Nephron (organoid): ENCODE measurements at regions not wholly inside any gene's neighbourhood (a gene's known extent, or its start where the extent isn't known, plus 50 kb on each side); places are given as distances from the start of the nearest gene placed in this dataset.
A peak's percentile ranks its signal among the peaks of the same experiment; 100 is the strongest.

Experiments used
- H3K27ac Mint-ChIP-seq, 3 experiments: 2 replicates each; pipeline ENCODE4 v1.8.0; 2020; ENCODE audit warnings: mixed read lengths in 3 of 3, mild to moderate bottlenecking in 2 of 3, moderate library complexity in 1 of 3
- H3K27me3 Mint-ChIP-seq: 2 replicates; pipeline ENCODE4 v1.8.0; 2021; ENCODE audit warnings: low read depth, mild to moderate bottlenecking, moderate library complexity, mixed read lengths
- H3K36me3 Mint-ChIP-seq: 2 replicates; pipeline ENCODE4 v1.8.0; 2020; ENCODE audit warnings: low read depth, mixed read lengths
- H3K4me1 Mint-ChIP-seq: 2 replicates; pipeline ENCODE4 v1.8.0; 2020; ENCODE audit warnings: mixed read lengths
- H3K4me3 Mint-ChIP-seq, 3 experiments: 2 replicates each; pipeline ENCODE4 v1.8.0; 2020; ENCODE audit warnings: mild to moderate bottlenecking in 3 of 3, mixed read lengths in 3 of 3, moderate library complexity in 2 of 3
- H3K9me3 Mint-ChIP-seq: 2 replicates; pipeline ENCODE4 v1.8.0; 2020; ENCODE audit warnings: mixed read lengths
- TF ChIP-seq, protein P1 (sequence below), 3 experiments: fragments of 200-600 bp; sonication (generic); IDR thresholded peaks; one replicate each; pipeline ENCODE4 v1.5.0; 2021; ENCODE audit warnings: antibody characterized with exemption in 3 of 3; ENCODE audit not compliant: unreplicated experiment in 3 of 3

- Mint-ChIP-seq H3K27ac (no peak overlapping the region), H3K4me3 (no peak overlapping the region), H3K36me3 (peaks cover 6% of the 10 kb centered on the region), H3K4me1 (peaks cover 10% of the 10 kb centered on the region), H3K27me3 (no peaks in the 10 kb centered on the region), H3K9me3 (peaks cover 29% of the 10 kb centered on the region)
- TF ChIP-seq, protein P1, sequence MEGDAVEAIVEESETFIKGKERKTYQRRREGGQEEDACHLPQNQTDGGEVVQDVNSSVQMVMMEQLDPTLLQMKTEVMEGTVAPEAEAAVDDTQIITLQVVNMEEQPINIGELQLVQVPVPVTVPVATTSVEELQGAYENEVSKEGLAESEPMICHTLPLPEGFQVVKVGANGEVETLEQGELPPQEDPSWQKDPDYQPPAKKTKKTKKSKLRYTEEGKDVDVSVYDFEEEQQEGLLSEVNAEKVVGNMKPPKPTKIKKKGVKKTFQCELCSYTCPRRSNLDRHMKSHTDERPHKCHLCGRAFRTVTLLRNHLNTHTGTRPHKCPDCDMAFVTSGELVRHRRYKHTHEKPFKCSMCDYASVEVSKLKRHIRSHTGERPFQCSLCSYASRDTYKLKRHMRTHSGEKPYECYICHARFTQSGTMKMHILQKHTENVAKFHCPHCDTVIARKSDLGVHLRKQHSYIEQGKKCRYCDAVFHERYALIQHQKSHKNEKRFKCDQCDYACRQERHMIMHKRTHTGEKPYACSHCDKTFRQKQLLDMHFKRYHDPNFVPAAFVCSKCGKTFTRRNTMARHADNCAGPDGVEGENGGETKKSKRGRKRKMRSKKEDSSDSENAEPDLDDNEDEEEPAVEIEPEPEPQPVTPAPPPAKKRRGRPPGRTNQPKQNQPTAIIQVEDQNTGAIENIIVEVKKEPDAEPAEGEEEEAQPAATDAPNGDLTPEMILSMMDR (IDR thresholded peaks at IDR 0.05; ENCODE audit: unreplicated experiment in 3 of 3): no peak
Observed at GRCh38 chr11:37527545-37527944, 929.5 kb upstream of the RAG2 start.

- TF ChIP-seq, protein P1 (IDR thresholded peaks at IDR 0.05; ENCODE audit: unreplicated experiment in 3 of 3): no peak
- peaks cover 29% of the 10 kb centered on the region for H3K9me3 Mint-ChIP-seq
- H3K27ac Mint-ChIP-seq: no peak overlapping the region
Observed at GRCh38 chr11:37525336-37525735, 927.3 kb upstream of the RAG2 start.

DNA sequence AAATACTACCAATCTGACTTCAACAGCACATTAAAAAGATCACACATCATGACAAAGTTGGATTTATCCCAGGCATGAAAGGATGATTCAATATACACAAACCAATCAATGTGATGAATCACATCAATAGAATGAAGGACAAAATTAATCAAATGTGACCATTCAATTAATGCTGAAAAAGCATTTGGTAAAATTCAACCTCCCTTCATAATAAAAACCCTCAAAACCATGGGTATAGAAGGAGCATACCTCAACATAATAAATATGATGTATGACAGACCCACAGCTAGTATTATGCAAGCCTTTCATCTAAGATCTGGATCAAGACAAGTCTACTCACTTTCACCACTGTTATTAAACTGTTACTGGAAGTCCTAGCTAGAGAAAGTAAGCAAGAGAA, 921.7 kb upstream of the RAG2 start:
- peaks cover 5% of the 10 kb centered on the region for H3K36me3 Mint-ChIP-seq
- H3K4me1 Mint-ChIP-seq: no peaks in the 10 kb centered on the region
- TF ChIP-seq, protein P1 (IDR thresholded peaks at IDR 0.05; ENCODE audit: unreplicated experiment in 3 of 3): no peak
- H3K27me3 Mint-ChIP-seq: peaks cover 5% of the 10 kb centered on the region
- no peak overlapping the region for H3K27ac Mint-ChIP-seq
- peaks cover 53% of the 10 kb centered on the region for H3K9me3 Mint-ChIP-seq
- H3K4me3 Mint-ChIP-seq: no peak overlapping the region

More at GRCh38 chr11:37525336-37525735, 927.3 kb upstream of the RAG2 start:
- peaks cover 6% of the 10 kb centered on the region for H3K36me3 Mint-ChIP-seq
- no peak overlapping the region for H3K4me3 Mint-ChIP-seq
- H3K4me1 Mint-ChIP-seq: no peaks in the 10 kb centered on the region
- peaks cover 5% of the 10 kb centered on the region for H3K27me3 Mint-ChIP-seq

- H3K9me3 Mint-ChIP-seq: peaks cover 24% of the 10 kb centered on the region
- peak overlapping the region in 1 of 3 experiments; percentile 1 for H3K27ac Mint-ChIP-seq
- no peaks in the 10 kb centered on the region for H3K36me3 Mint-ChIP-seq
- TF ChIP-seq, protein P1 (IDR thresholded peaks at IDR 0.05; ENCODE audit: unreplicated experiment in 3 of 3): no peak
- no peak overlapping the region for H3K4me3 Mint-ChIP-seq
- H3K4me1 Mint-ChIP-seq: no peaks in the 10 kb centered on the region
- H3K27me3 Mint-ChIP-seq: no peaks in the 10 kb centered on the region
Observed at GRCh38 chr11:37512156-37512780, 914.2 kb upstream of the RAG2 start.

GRCh38 chr11:37511425-37511933, 913.4 kb upstream of the RAG2 start:
- TF ChIP-seq, protein P1 (IDR thresholded peaks at IDR 0.05; ENCODE audit: unreplicated experiment in 3 of 3): no peak
- peaks cover 19% of the 10 kb centered on the region for H3K9me3 Mint-ChIP-seq
- no peak overlapping the region for H3K27ac Mint-ChIP-seq
- no peaks in the 10 kb centered on the region for H3K4me1 Mint-ChIP-seq
- H3K4me3 Mint-ChIP-seq: no peak overlapping the region
- no peaks in the 10 kb centered on the region for H3K36me3 Mint-ChIP-seq
- no peaks in the 10 kb centered on the region for H3K27me3 Mint-ChIP-seq

DNA sequence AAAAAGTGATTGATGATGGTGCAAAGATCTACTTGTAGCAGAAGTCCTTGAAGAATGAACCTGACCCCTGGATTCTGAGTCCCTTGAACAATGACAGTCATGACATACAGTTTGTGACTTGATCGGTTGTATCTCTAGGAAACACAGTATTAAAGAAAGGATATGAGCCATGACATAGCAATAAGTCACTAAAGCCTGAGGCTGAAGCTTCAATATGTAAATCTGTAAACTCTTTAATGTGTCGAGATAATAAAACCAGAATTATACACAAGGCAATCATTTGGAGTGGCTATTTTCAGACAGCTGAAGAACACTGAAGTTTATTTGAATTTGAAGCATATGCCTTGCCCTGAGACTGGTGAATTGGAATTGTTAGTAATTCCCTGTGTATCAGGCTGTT, 911.5 kb upstream of the RAG2 start:
- TF ChIP-seq, protein P1 (IDR thresholded peaks at IDR 0.05; ENCODE audit: unreplicated experiment in 3 of 3): no peak
- Mint-ChIP-seq H3K4me3 (no peak overlapping the region), H3K4me1 (no peaks in the 10 kb centered on the region), H3K27ac (peak overlapping the region in 1 of 3 experiments; percentile 32), H3K36me3 (no peaks in the 10 kb centered on the region), H3K9me3 (peaks cover 3% of the 10 kb centered on the region), H3K27me3 (no peaks in the 10 kb centered on the region)
